A673 (cell line): ENCODE measurements at regions not wholly inside any gene's neighbourhood (a gene's known extent, or its start where the extent isn't known, plus 50 kb on each side); places are given as distances from the start of the nearest gene placed in this dataset.

Source experiments
- CTCF ChIP-seq: fragments of 300-800, 200-600 bp; sonication (generic); conservative IDR thresholded peaks from 2 replicates; pipeline ENCODE4 v1.5.1; 2017; ENCODE audit warnings: low read depth, mild to moderate bottlenecking, antibody characterized with exemption, low read length, moderate library complexity, mixed read lengths
- EZH2 ChIP-seq: fragments of 200-600 bp; sonication (generic); IDR thresholded peaks from 2 replicates; pipeline ENCODE4 v1.6.1; 2017; ENCODE audit warnings: borderline replicate concordance, low read depth, mild to moderate bottlenecking, mixed read lengths, antibody characterized with exemption, low read length; ENCODE audit not compliant: poor library complexity, severe bottlenecking

DNA sequence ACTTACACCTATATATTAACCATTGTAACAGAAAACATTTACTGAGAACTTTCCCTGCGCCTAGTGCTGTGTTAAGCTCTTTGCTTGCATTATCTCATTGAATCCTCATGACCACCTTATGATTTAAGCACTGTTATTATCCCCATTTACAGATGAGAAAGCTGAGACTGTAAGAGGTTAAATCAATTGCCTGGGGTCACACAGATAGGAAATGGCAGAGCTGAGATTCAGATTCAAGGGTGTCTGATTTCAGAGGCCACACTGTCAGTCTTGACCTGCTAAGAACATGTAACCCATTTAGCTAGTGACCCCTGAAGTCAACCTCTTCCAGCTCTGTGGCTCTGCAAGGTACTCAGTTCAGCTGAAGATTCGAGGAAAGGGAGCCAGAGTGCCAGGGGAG is 143.9 kb downstream of the TLE3 start:
- no peak for TF ChIP-seq EZH2
- TF ChIP-seq CTCF: no peak
